Ascending aorta (tissue), 2 donors: ENCODE measurements at regions not wholly inside any gene's neighbourhood (a gene's known extent, or its start where the extent isn't known, plus 50 kb on each side); places are given as distances from the start of the nearest gene placed in this dataset.

Source experiments
- DNase-seq, 2 donors: peaks; one replicate each; pipeline ENCODE4 v3.0.0-alpha.2; 2019; ENCODE audit warnings: low spot score in 2 of 2
- H3K27ac ChIP-seq, 2 donors: fragments of 200-600 bp; sonication (generic); one replicate each; pipeline ENCODE4 v1.5.1; 2016 to 2017; ENCODE audit warnings: mild to moderate bottlenecking in 1 of 2
- H3K27me3 ChIP-seq: fragments of 200-600 bp; sonication (generic); one replicate; pipeline ENCODE4 v1.5.1; 2017
- H3K36me3 ChIP-seq, 2 donors: fragments of 200-600 bp; sonication (generic); one replicate each; pipeline ENCODE4 v1.5.1; 2016
- H3K4me1 ChIP-seq, 2 donors: fragments of 200-600 bp; sonication (generic); one replicate each; pipeline ENCODE4 v1.5.1; 2016 to 2017; ENCODE audit warnings: mild to moderate bottlenecking in 1 of 2
- H3K4me3 ChIP-seq, 2 donors: fragments of 200-600 bp; sonication (generic); one replicate each; pipeline ENCODE4 v1.5.1; 2016 to 2017; ENCODE audit warnings: mild to moderate bottlenecking in 1 of 2
- H3K9me3 ChIP-seq, 2 donors: fragments of 200-600 bp; sonication (generic); one replicate each; pipeline ENCODE4 v1.5.1; 2016
- intact Hi-C: fragments of 100-400 bp; cut with DNase I; formaldehyde crosslinking; loops from one replicate; pipeline ENCODE4 v1.15.1; 2023
- TF ChIP-seq, protein P1 (sequence below), 3 experiments: fragments of 200-600 bp in 2 of 3; fragments of 450-650 bp in 1 of 3; sonication (generic) in 2 of 3; IDR thresholded peaks; one replicate each; pipeline ENCODE4 v1.5.1; 2016 to 2019; ENCODE audit warnings: antibody characterized with exemption in 3 of 3, mild to moderate bottlenecking in 1 of 3, moderate library complexity in 1 of 3

DNA sequence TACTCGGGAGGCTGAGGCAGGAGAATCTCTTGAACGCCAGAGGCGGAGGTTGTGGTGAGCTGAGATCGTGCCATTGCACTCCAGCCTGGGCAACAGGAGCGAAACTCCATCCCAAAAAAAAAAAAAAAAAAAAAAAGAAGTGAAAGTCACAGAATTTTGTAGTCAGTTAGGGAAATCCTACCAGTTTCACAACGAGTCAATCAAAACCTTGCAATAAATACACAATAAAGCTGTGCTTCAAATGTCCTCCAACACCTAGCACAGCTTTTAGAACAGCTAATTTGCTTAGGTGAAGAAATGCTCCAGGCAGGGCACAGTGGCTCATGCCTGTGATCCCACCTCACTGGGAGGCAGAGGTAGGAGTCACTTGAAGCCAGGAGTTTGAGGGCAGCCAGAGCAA, 112.8 kb upstream of the ATF7IP start:
- H3K4me3 ChIP-seq: no peak overlapping the region
- peaks cover 9 to 18% of the 10 kb centered on the region in 2 donors for H3K4me1 ChIP-seq
- no peak overlapping the region for H3K27ac ChIP-seq
- no peaks in the 10 kb centered on the region for H3K36me3 ChIP-seq
- H3K27me3 ChIP-seq: no peaks in the 10 kb centered on the region
- TF ChIP-seq, protein P1, sequence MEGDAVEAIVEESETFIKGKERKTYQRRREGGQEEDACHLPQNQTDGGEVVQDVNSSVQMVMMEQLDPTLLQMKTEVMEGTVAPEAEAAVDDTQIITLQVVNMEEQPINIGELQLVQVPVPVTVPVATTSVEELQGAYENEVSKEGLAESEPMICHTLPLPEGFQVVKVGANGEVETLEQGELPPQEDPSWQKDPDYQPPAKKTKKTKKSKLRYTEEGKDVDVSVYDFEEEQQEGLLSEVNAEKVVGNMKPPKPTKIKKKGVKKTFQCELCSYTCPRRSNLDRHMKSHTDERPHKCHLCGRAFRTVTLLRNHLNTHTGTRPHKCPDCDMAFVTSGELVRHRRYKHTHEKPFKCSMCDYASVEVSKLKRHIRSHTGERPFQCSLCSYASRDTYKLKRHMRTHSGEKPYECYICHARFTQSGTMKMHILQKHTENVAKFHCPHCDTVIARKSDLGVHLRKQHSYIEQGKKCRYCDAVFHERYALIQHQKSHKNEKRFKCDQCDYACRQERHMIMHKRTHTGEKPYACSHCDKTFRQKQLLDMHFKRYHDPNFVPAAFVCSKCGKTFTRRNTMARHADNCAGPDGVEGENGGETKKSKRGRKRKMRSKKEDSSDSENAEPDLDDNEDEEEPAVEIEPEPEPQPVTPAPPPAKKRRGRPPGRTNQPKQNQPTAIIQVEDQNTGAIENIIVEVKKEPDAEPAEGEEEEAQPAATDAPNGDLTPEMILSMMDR (IDR thresholded peaks at IDR 0.05): no peak
- H3K9me3 ChIP-seq: no peaks in the 10 kb centered on the region
- intact Hi-C loops: no loop called here
- DNase-seq: no peak

DNA sequence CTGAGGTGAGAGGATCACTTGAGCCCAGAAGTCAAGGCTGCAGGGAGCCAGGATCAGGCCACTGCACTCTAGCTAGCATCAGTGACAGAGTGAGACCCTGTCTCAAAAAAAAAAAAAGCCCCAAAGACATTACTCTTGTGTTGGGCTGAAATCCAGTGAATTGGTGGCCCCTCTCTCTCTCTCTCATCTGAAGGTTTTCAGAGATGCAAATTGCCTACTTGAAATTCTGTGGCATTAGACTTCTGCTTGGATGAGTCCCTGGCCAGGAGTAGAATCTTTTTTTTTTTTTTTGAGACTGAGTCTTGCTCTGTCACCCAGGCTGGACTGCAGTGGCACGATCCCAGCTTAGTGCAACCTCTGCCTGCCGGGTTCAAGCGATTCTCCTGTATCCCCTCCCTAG, 112.0 kb upstream of the ATF7IP start:
- Histone ChIP-seq H3K36me3 (no peaks in the 10 kb centered on the region), H3K4me1 (peaks cover 9 to 26% of the 10 kb centered on the region in 2 donors), H3K27me3 (no peaks in the 10 kb centered on the region), H3K27ac (no peak overlapping the region), H3K4me3 (no peak overlapping the region), H3K9me3 (no peaks in the 10 kb centered on the region)
- intact Hi-C loops: no loop called here
- no peak for DNase-seq
- TF ChIP-seq, protein P1 (IDR thresholded peaks at IDR 0.05): no peak

DNA sequence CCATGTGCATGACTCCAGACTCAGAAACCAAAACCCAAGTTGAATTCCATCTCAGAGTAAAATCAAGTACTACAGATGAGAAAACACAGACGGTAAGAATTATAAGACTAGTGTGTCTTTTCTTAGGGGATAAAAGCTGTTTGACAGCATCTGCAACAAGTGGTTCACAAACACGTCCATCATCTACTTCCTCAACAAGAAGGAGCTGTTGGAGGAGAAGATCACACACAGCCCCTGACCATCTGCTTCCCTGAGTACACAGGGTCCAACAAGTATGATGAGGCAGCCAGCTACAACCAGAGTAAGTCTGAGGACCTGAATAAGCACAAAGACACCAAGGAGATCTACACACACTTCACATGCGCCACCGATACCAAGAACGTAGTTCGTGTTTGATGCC, 110.7 kb upstream of the ATF7IP start:
- H3K4me3 ChIP-seq: no peak overlapping the region
- TF ChIP-seq, protein P1 (IDR thresholded peaks at IDR 0.05): no peak
- intact Hi-C loops: loop anchor here (5.0 kb wide), 3 partner anchors 133 to 398 kb away; no protein-coding TSS in a partner anchor
- no peaks in the 10 kb centered on the region for H3K9me3 ChIP-seq
- no peak overlapping the region for H3K27ac ChIP-seq
- peaks cover 9 to 28% of the 10 kb centered on the region in 2 donors for H3K4me1 ChIP-seq
- H3K27me3 ChIP-seq: no peaks in the 10 kb centered on the region
- DNase-seq: no peak
- no peaks in the 10 kb centered on the region for H3K36me3 ChIP-seq

DNA sequence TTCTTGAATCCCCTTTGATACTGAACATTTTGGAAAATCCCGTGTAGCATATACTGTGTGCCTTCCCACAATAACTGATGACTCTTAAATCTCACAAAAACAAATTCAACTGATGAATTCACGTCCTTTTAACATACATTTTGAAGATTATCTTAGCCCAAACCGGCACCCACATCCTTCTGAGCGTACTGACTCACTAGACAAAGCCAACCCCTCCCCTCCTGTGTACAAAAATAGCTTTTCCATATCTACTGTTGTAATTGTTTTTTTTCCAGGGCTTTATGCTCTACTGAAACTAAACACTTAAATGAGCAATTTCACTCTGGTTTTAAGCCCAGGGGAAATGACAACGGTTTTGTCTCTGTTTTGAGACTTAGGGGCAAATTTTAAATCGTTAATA, 109.4 kb upstream of the ATF7IP start:
- Histone ChIP-seq H3K36me3 (no peaks in the 10 kb centered on the region), H3K4me1 (peaks cover 16 to 37% of the 10 kb centered on the region in 2 donors), H3K4me3 (peak overlapping the region in 1 of 2 donors; percentile 57), H3K27ac (peak overlapping the region; percentile 51 to 87), H3K27me3 (no peaks in the 10 kb centered on the region), H3K9me3 (no peaks in the 10 kb centered on the region)
- DNase-seq: no peak
- TF ChIP-seq, protein P1 (IDR thresholded peaks at IDR 0.05): no peak
- intact Hi-C loops: loop anchor here (5.0 kb wide), 3 partner anchors 131 to 396 kb away; no protein-coding TSS in a partner anchor

DNA sequence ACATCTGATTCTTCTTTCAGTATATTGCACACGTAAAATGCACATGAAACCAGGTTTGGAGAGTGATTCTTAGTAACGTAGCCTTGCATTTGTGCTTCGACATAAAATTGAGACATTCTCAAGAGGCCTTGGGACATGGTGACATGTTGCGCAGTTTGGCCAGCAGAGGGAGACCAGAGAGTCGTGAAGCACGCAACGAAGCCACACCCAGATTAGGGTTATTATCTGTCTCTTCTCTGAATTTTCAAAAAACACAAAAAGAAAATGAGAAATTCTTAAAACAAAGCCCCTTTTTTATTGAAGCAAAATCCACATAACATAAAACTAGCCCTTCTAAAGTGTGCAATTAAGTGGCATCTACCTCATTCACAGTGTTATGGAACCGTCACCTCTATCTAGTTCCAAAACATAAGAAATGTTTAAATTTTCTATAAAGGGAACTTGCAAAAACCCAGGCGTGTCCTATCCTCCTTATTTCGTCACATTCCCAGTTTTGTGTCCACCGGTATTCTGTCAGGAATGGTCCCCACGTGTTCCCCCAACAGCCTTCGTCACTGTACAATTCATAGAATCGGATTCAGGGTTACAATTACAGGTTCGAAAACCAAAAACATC, 108.8 kb upstream of the ATF7IP start:
- Histone ChIP-seq H3K36me3 (no peaks in the 10 kb centered on the region), H3K4me1 (peaks cover 16 to 41% of the 10 kb centered on the region in 2 donors), H3K27ac (peak overlapping the region; percentile 83 to 87), H3K27me3 (no peaks in the 10 kb centered on the region), H3K9me3 (no peaks in the 10 kb centered on the region), H3K4me3 (peak overlapping the region; percentile 20 to 57)
- peak; percentile 40 to 88 for DNase-seq
- TF ChIP-seq, protein P1 (IDR thresholded peaks at IDR 0.05): peak; percentile 57 to 72 (median 63)
- intact Hi-C loops: loop anchor here (1.0 to 5.0 kb wide), 4 partner anchors 109 to 396 kb away; partner anchors contain the start of gene ATF7IP
